ENCODE measurements at regions not wholly inside any gene's neighbourhood (a gene's known extent, or its start where the extent isn't known, plus 50 kb on each side); places are given as distances from the start of the nearest gene placed in this dataset.

GRCh38 chr10:56561336-56561735 lies 200.3 kb upstream of the ZWINT start:
- Histone ChIP-seq H3K4me2 (replicated peaks; ENCODE audit: low read depth, low read length, poor library complexity, severe bottlenecking) (no peak overlapping the region), H3K27ac (ENCODE audit: low read length in 2 of 2) (no peak overlapping the region), H3K27me3 (replicated peaks in 1 of 4; ENCODE audit: control extremely low read depth in 1 of 4, control insufficient read depth in 3 of 4, insufficient read depth in 4 of 4, low read length in 3 of 4) (no peaks in the 10 kb centered on the region), H3K36me3 (replicated peaks in 1 of 2; ENCODE audit: control extremely low read depth in 1 of 2, control insufficient read depth in 1 of 2, extremely low read depth in 1 of 2, insufficient read depth in 2 of 2, low read length in 1 of 2) (no peaks in the 10 kb centered on the region), H3K4me3 (ENCODE audit: control extremely low read depth in 1 of 5, extremely low read depth in 1 of 5, insufficient read depth in 1 of 5, low read depth in 2 of 5, low read length in 4 of 5) (no peak overlapping the region), H4K20me1 (ENCODE audit: control insufficient read depth, insufficient read depth, low read length, poor library complexity, severe bottlenecking) (no peaks in the 10 kb centered on the region), H3K4me1 (ENCODE audit: control insufficient read depth in 2 of 2, insufficient read depth in 2 of 2, low read length in 2 of 2) (no peaks in the 10 kb centered on the region), H2AFZ (ENCODE audit: insufficient read depth, low read depth, low read length, poor library complexity, severe bottlenecking) (no peak overlapping the region), H3K9ac (ENCODE audit: low read length) (no peak overlapping the region), H3K79me2 (ENCODE audit: control insufficient read depth, insufficient read depth, low read length) (no peaks in the 10 kb centered on the region), H3K9me3 (ENCODE audit: control extremely low read depth in 1 of 3, control insufficient read depth in 2 of 3, insufficient read depth in 1 of 3, low read length in 2 of 3) (no peaks in the 10 kb centered on the region)
- no CpG with 5 or more reads among the region's 3 CpGs for WGBS (ENCODE audit: insufficient coverage)
- H3K9me3 Mint-ChIP-seq (ENCODE audit: insufficient read depth) = no peaks in the 10 kb centered on the region
- intact Hi-C loops (cut with micrococcal nuclease) = no loop called here
- H3K4me3 Mint-ChIP-seq = no peak overlapping the region
- CTCF ChIA-PET = no interaction called here
- TF ChIP-seq EZH2 (IDR thresholded peaks at IDR 0.05; ENCODE audit: borderline replicate concordance, insufficient read depth, low read depth, low read length, poor library complexity, severe bottlenecking) = no peak
- TF ChIP-seq CTCF (IDR thresholded peaks at IDR 0.05) = no peak
- no peaks in the 10 kb centered on the region for H3K27me3 Mint-ChIP-seq
- DNase-seq (no peak), ATAC-seq (ENCODE audit: low read depth) (no peak)
- POLR2A ChIA-PET = no interaction called here
- no peaks in the 10 kb centered on the region for H3K4me1 Mint-ChIP-seq
- H3K27ac Mint-ChIP-seq = no peak overlapping the region

- DNase-seq (no peak), ATAC-seq (ENCODE audit: low read depth) (no peak)
- H3K9me3 Mint-ChIP-seq (ENCODE audit: insufficient read depth) = peaks cover 9% of the 10 kb centered on the region
- H4K20me1 ChIP-seq (ENCODE audit: control insufficient read depth, insufficient read depth, low read length, poor library complexity, severe bottlenecking) = no peaks in the 10 kb centered on the region
- H3K4me2 ChIP-seq (replicated peaks; ENCODE audit: low read depth, low read length, poor library complexity, severe bottlenecking) = no peak overlapping the region
- ChIA-PET CTCF (no interaction called here), POLR2A (no interaction called here)
- no peak for TF ChIP-seq EZH2 (IDR thresholded peaks at IDR 0.05; ENCODE audit: borderline replicate concordance, insufficient read depth, low read depth, low read length, poor library complexity, severe bottlenecking)
- TF ChIP-seq CTCF (IDR thresholded peaks at IDR 0.05) = no peak
- H2AFZ ChIP-seq (ENCODE audit: insufficient read depth, low read depth, low read length, poor library complexity, severe bottlenecking) = no peak overlapping the region
- no peak overlapping the region for H3K27ac ChIP-seq (ENCODE audit: low read length in 2 of 2)
- H3K4me3 ChIP-seq (ENCODE audit: control extremely low read depth in 1 of 5, extremely low read depth in 1 of 5, insufficient read depth in 1 of 5, low read depth in 2 of 5, low read length in 4 of 5) = no peak overlapping the region
- no peak overlapping the region for H3K27ac Mint-ChIP-seq
- no peaks in the 10 kb centered on the region for H3K27me3 Mint-ChIP-seq
- intact Hi-C loops (cut with micrococcal nuclease) = no loop called here
- peaks cover 0 to 2% (median 0%) of the 10 kb centered on the region in 4 experiments for H3K27me3 ChIP-seq (replicated peaks in 1 of 4; ENCODE audit: control extremely low read depth in 1 of 4, control insufficient read depth in 3 of 4, insufficient read depth in 4 of 4, low read length in 3 of 4)
- H3K9ac ChIP-seq (ENCODE audit: low read length) = no peak overlapping the region
- peaks cover 0 to 1% (median 0%) of the 10 kb centered on the region in 3 donors for H3K9me3 ChIP-seq (ENCODE audit: control extremely low read depth in 1 of 3, control insufficient read depth in 2 of 3, insufficient read depth in 1 of 3, low read length in 2 of 3)
- H3K4me1 ChIP-seq (ENCODE audit: control insufficient read depth in 2 of 2, insufficient read depth in 2 of 2, low read length in 2 of 2) = no peaks in the 10 kb centered on the region
- H3K4me3 Mint-ChIP-seq = no peak overlapping the region
- no peaks in the 10 kb centered on the region for H3K36me3 ChIP-seq (replicated peaks in 1 of 2; ENCODE audit: control extremely low read depth in 1 of 2, control insufficient read depth in 1 of 2, extremely low read depth in 1 of 2, insufficient read depth in 2 of 2, low read length in 1 of 2)
- no peaks in the 10 kb centered on the region for H3K4me1 Mint-ChIP-seq
- WGBS (ENCODE audit: insufficient coverage) = 86% methylated on average over 8 of the region's 9 CpGs
- H3K79me2 ChIP-seq (ENCODE audit: control insufficient read depth, insufficient read depth, low read length) = no peaks in the 10 kb centered on the region
Observed at GRCh38 chr10:56551037-56551436, 190.0 kb upstream of the ZWINT start.
